HG03095 (cell line): ENCODE measurements at regions not wholly inside any gene's neighbourhood (a gene's known extent, or its start where the extent isn't known, plus 50 kb on each side); places are given as distances from the start of the nearest gene placed in this dataset.
"Not testable (repeated sequence)": the region's sequence is repeated elsewhere in the genome, so short reads cannot be mapped to it uniquely, and the experiment has no call there.

Source experiments
- ATAC-seq: cut with Tn5 transposase; IDR thresholded peaks from one replicate; pipeline ENCODE4 v1.9.1; 2021; ENCODE audit warnings: moderate library complexity; ENCODE audit not compliant: unreplicated experiment

- ATAC-seq, result no peak
These were observed 230.0 kb upstream of the EGLN3 start for GRCh38 chr14:34180869-34181268.

GRCh38 chr14:34180434-34180833 is 229.6 kb upstream of the EGLN3 start:
- no peak for ATAC-seq

GRCh38 chr14:34179727-34180126 is 228.9 kb upstream of the EGLN3 start:
- no peak for ATAC-seq

GRCh38 chr14:34177466-34177865 is 226.6 kb upstream of the EGLN3 start:
- no peak for ATAC-seq

DNA sequence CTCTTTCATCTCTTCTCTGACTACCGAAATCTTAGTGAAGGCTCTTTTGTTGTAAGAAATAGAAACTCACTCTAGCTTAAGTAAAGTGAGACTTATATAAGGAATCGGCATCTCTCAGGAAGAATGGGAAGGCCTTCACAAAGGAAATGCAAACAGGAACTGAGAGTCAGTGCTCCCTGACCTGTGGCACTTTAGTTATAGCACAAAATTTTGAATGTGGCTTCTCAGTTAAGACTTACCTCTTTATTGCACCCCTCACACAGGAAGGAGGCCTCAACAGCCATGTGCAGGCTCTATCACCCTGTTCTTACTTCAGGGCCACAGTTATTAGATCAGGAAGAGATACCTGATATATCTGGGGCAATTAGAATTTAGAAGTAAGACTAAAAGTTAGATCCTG is 224.7 kb upstream of the EGLN3 start:
- ATAC-seq, result no peak

- ATAC-seq, result no peak
These were observed 224.1 kb upstream of the EGLN3 start for GRCh38 chr14:34174973-34175372.

DNA sequence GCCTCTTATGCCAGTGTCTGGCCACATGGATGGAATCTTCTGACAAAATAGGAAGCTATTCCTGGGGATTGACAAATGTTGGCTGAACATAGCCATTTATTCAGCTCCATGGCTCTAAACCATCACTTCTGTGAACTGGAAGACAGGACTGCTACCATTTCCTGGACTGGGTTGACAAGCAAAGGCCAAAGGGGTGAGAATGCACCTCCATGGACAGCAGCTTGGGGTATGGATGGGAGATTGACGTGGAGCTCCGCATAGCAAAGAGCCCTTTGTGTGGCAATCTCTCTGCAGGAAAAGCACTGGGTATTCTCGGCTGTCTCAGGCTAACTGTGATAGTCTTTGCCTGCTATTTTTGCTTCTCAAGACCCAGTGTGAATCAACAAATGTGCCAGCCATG is 223.0 kb upstream of the EGLN3 start:
- ATAC-seq, result no peak

GRCh38 chr14:34172550-34173368 is 221.9 kb upstream of the EGLN3 start:
- ATAC-seq, result no peak

- ATAC-seq, result no peak
These were observed 221.2 kb upstream of the EGLN3 start for GRCh38 chr14:34172173-34172451.

DNA sequence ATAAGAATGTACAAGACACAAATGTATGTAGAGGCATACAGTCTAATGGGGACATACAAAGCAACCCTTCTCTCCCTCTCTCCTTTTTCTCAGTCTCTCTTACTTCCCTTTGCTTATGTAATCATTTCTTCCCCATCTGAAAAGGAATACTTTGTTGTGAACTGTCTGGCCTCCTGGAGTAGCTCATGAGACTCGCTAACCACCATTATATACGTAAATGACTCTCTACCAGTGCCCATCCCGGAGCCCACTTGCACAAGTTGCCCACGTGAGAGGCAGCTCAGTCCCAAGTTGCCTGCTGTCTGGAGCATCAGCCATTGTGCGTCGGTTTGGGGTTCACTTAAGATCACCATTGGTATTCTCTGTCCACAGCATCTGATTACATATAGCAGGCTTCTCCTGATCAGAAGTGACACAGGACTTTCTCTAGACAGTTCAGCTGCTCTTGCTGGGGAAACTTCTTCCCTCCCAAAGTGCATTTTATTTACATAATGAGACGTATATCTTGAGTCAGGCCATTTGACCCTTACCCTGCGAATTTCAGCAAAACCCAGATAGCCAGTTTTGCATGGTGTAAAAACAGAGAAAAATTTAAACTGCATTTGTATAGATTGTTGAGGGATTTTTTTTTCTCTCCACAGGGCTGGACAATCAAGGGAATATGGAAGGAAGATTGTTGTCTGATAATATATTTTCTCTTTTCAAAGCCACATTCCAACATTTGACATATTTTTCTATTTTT is 220.7 kb upstream of the EGLN3 start:
- ATAC-seq, result no peak

GRCh38 chr14:34170882-34171281 is 220.0 kb upstream of the EGLN3 start:
- no peak for ATAC-seq

DNA sequence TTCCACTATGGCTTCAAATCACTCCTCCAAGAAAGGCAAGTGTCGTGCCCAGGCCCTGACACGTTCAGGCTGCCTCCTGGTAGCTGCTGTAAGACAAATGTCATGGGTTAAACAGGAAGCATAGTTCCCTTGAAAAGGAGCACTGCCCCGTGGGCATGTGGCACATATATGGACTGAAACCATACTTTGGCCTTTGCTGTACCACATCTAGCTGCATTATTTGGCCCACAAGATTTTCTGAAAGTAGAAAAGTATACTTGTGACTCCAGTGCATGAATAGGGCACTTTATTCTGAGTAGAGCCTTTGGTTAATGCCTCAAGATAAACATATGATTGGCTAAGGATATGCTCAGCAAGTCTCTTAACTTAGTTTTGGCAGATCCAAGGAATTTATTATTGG is 218.7 kb upstream of the EGLN3 start:
- ATAC-seq, result no peak

DNA sequence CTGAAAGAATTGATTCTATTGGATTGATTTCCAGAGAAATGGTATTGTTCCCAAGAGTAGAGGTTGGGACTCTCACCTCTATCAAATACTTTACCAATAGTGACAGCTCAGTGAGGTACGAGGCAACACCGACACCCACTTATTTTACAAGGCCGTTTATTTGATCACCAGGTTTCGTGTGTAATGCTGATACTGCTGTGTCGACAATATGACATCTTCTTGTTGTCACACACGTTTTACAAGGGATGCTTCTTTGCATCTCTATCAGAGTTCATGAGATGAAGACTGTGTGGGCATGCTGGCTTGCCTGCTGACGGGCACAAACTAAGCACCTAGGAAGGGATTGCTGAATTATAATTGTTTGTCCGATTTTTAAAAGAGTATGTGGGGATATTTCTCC is 217.8 kb upstream of the EGLN3 start:
- ATAC-seq, result no peak

DNA sequence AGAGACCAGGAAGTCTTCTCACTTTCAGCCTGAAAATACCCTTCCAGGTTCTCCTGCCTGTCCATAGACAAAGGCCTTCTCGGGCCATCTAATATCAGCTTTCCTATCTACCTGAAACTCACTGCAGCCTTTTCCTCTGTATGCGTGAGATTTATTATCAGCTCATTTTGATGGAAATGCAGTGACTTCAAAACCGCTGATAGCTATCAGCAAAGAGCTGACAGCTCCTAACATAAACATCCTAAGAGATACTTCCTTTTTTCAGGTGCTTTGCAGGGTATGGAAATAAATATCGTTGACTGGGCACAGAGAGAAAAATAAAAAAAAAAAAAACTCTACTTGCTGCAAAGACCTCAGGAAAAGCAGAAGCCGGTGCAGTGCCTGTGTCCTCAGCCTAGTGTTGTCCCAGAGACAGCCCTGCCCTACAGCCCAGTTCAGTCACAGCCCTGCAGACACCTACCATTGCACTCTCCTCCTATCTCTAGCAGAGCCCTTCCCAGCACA is 215.0 kb upstream of the EGLN3 start:
- ATAC-seq, result no peak

DNA sequence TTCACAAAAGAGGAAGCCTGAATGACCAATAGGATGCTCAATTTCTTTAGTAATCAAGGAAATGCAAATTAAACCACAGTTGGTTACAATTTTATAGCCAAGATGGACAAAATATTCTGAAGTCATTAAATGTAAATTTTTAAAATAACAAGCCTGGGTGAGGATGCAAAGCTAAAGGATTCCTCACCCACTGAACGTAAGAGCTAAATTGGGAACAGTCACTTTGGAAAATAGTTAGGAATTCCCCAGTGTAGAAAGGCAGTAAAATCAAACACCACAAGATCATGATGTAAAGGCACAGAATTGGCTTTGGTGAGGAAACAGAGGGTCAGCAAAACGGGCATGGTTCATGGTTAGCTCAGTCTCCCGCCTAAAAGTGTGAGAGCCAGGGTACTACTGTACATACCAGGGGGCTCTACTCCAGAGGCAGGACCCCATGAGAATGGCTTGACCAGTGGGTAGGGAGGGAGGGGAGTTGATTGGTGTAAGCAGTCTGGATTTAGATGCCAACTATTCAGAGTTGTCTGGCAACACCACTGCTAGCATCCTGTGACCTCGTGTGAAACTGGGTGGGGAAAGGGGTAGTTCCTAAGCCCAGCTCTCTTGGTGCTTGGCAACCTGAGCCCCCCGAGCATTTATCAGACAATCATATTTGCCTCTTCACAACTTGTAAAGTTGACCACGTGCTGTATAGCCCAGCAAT is 213.4 kb upstream of the EGLN3 start:
- no peak for ATAC-seq

GRCh38 chr14:34161351-34162082 is 210.6 kb upstream of the EGLN3 start:
- no peak for ATAC-seq

DNA sequence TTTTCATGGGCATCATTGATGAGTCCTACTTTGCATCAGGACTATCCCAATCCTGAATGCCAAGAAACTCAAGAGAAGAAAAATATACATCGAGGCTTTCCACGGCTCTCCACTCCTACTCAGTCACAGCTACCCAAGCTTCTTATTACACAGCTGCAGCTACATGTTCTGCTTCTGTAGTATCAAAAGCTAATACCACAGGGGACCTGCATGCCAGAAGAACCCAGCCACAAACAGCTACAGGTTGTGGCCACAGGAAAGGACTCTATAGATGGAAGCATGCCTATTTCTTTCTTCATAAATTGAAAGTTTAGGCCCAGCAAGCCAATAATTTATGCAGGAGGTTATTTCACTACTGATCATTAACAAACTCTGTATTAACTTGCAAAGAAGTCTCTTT is 209.7 kb upstream of the EGLN3 start:
- no peak for ATAC-seq

- no peak for ATAC-seq
These were observed 206.8 kb upstream of the EGLN3 start for GRCh38 chr14:34157651-34158050.

DNA sequence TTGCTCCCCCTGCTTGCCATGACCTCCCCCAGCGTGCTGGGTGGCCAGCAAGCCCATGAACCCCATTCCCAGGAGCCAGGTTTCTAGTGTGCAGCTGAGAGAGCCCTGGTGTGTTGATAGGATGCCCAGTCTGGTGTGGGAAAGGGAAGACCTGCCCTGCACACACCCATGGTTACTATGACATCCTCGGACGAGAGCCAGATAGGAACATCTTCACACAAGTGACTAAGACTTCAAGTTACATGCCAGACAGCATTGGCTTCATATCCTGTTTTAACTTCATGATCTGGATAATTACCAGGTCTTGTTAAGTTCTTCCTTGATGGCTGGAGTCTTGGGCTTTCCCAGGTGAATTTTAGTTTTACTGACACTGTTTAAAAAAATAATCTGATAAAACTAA is 196.6 kb upstream of the EGLN3 start:
- ATAC-seq, result no peak

- not testable (repeated sequence) for ATAC-seq
These were observed 189.3 kb upstream of the EGLN3 start for GRCh38 chr14:34140127-34140526.
